ENCODE measurements at regions not wholly inside any gene's neighbourhood (a gene's known extent, or its start where the extent isn't known, plus 50 kb on each side); places are given as distances from the start of the nearest gene placed in this dataset.

GRCh38 chr5:91263898-91264297 is 119.2 kb downstream of the ARRDC3 start:
- no peak overlapping the region for H2AFZ ChIP-seq (ENCODE audit: low read length)
- H3K36me3 ChIP-seq (replicated peaks; ENCODE audit: insufficient read depth, low read length) = no peaks in the 10 kb centered on the region
- H3K27ac ChIP-seq (ENCODE audit: low read length) = no peak overlapping the region
- no peaks in the 10 kb centered on the region for H3K79me2 ChIP-seq (ENCODE audit: low read length)
- H3K4me2 ChIP-seq (ENCODE audit: low read depth, low read length) = no peak overlapping the region
- peaks cover 17% of the 10 kb centered on the region for H3K4me1 ChIP-seq (ENCODE audit: low read length)
- no peak for DNase-seq
- H3K9me2 ChIP-seq (replicated peaks; ENCODE audit: insufficient read depth, low read length) = no peaks in the 10 kb centered on the region
- H3F3A ChIP-seq (ENCODE audit: insufficient read depth, low read length) = peaks cover 4% of the 10 kb centered on the region; the same call in 1 of the 2 replicates
- H3K9ac ChIP-seq (ENCODE audit: low read length) = no peak overlapping the region
- H4K20me1 ChIP-seq (ENCODE audit: insufficient read depth, low read length) = no peaks in the 10 kb centered on the region
- H3K27me3 ChIP-seq (replicated peaks; ENCODE audit: insufficient read depth, low read length) = no peaks in the 10 kb centered on the region
- no peaks in the 10 kb centered on the region for H3K9me3 ChIP-seq (replicated peaks; ENCODE audit: insufficient read depth, low read length)
- H3K4me3 ChIP-seq (ENCODE audit: low read length) = no peak overlapping the region
- TF ChIP-seq, protein P1, sequence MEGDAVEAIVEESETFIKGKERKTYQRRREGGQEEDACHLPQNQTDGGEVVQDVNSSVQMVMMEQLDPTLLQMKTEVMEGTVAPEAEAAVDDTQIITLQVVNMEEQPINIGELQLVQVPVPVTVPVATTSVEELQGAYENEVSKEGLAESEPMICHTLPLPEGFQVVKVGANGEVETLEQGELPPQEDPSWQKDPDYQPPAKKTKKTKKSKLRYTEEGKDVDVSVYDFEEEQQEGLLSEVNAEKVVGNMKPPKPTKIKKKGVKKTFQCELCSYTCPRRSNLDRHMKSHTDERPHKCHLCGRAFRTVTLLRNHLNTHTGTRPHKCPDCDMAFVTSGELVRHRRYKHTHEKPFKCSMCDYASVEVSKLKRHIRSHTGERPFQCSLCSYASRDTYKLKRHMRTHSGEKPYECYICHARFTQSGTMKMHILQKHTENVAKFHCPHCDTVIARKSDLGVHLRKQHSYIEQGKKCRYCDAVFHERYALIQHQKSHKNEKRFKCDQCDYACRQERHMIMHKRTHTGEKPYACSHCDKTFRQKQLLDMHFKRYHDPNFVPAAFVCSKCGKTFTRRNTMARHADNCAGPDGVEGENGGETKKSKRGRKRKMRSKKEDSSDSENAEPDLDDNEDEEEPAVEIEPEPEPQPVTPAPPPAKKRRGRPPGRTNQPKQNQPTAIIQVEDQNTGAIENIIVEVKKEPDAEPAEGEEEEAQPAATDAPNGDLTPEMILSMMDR (IDR thresholded peaks at IDR 0.05; ENCODE audit: low read length) = no peak
- TF ChIP-seq EZH2 (optimal IDR thresholded peaks at IDR 0.05; ENCODE audit: low read depth, low read length) (no peak), EZH2phosphoT487 (IDR thresholded peaks at IDR 0.05; ENCODE audit: low read length) (no peak)

GRCh38 chr5:91257301-91257700 is 125.8 kb downstream of the ARRDC3 start:
- no peaks in the 10 kb centered on the region for H3K4me1 ChIP-seq (ENCODE audit: low read length)
- no peaks in the 10 kb centered on the region for H3K27me3 ChIP-seq (replicated peaks; ENCODE audit: insufficient read depth, low read length)
- no peak overlapping the region for H3K4me3 ChIP-seq (ENCODE audit: low read length)
- no peak overlapping the region for H2AFZ ChIP-seq (ENCODE audit: low read length)
- no peaks in the 10 kb centered on the region for H4K20me1 ChIP-seq (ENCODE audit: insufficient read depth, low read length)
- H3K9me2 ChIP-seq (replicated peaks; ENCODE audit: insufficient read depth, low read length) = no peaks in the 10 kb centered on the region
- H3K4me2 ChIP-seq (ENCODE audit: low read depth, low read length) = no peak overlapping the region
- no peaks in the 10 kb centered on the region for H3K9me3 ChIP-seq (replicated peaks; ENCODE audit: insufficient read depth, low read length)
- H3K27ac ChIP-seq (ENCODE audit: low read length) = no peak overlapping the region
- TF ChIP-seq, protein P1 (IDR thresholded peaks at IDR 0.05; ENCODE audit: low read length) = no peak
- no peak for TF ChIP-seq EZH2 (optimal IDR thresholded peaks at IDR 0.05; ENCODE audit: low read depth, low read length)
- no peak for TF ChIP-seq EZH2phosphoT487 (IDR thresholded peaks at IDR 0.05; ENCODE audit: low read length)
- H3F3A ChIP-seq (ENCODE audit: insufficient read depth, low read length) = no peaks in the 10 kb centered on the region
- no peak for DNase-seq
- no peaks in the 10 kb centered on the region for H3K36me3 ChIP-seq (replicated peaks; ENCODE audit: insufficient read depth, low read length)
- H3K79me2 ChIP-seq (ENCODE audit: low read length) = no peaks in the 10 kb centered on the region
- no peak overlapping the region for H3K9ac ChIP-seq (ENCODE audit: low read length)

- TF ChIP-seq EZH2 (optimal IDR thresholded peaks at IDR 0.05; ENCODE audit: low read depth, low read length) (no peak), EZH2phosphoT487 (IDR thresholded peaks at IDR 0.05; ENCODE audit: low read length) (no peak)
- TF ChIP-seq, protein P1 (IDR thresholded peaks at IDR 0.05; ENCODE audit: low read length) = no peak
- H2AFZ ChIP-seq (ENCODE audit: low read length) = no peak overlapping the region
- H3K36me3 ChIP-seq (replicated peaks; ENCODE audit: insufficient read depth, low read length) = no peaks in the 10 kb centered on the region
- H3K9ac ChIP-seq (ENCODE audit: low read length) = no peak overlapping the region
- no peaks in the 10 kb centered on the region for H3K9me3 ChIP-seq (replicated peaks; ENCODE audit: insufficient read depth, low read length)
- no peak for DNase-seq
- H3K4me3 ChIP-seq (ENCODE audit: low read length) = no peak overlapping the region
- no peaks in the 10 kb centered on the region for H4K20me1 ChIP-seq (ENCODE audit: insufficient read depth, low read length)
- no peaks in the 10 kb centered on the region for H3K27me3 ChIP-seq (replicated peaks; ENCODE audit: insufficient read depth, low read length)
- no peaks in the 10 kb centered on the region for H3K79me2 ChIP-seq (ENCODE audit: low read length)
- no peaks in the 10 kb centered on the region for H3K4me1 ChIP-seq (ENCODE audit: low read length)
- no peaks in the 10 kb centered on the region for H3F3A ChIP-seq (ENCODE audit: insufficient read depth, low read length)
- H3K9me2 ChIP-seq (replicated peaks; ENCODE audit: insufficient read depth, low read length) = no peaks in the 10 kb centered on the region
- H3K4me2 ChIP-seq (ENCODE audit: low read depth, low read length) = no peak overlapping the region
- no peak overlapping the region for H3K27ac ChIP-seq (ENCODE audit: low read length)
These were observed 127.0 kb downstream of the ARRDC3 start for GRCh38 chr5:91256142-91256524.
